NOMO-1 (cell line): ENCODE measurements at regions not wholly inside any gene's neighbourhood (a gene's known extent, or its start where the extent isn't known, plus 50 kb on each side); places are given as distances from the start of the nearest gene placed in this dataset.

ENCODE experiments used
- DNase-seq, 2 experiments: peaks; one replicate each; lab custom pipeline; 2025; ENCODE audit not compliant: unreplicated experiment in 2 of 2; lab: John Stamatoyannopoulos, UW

DNA sequence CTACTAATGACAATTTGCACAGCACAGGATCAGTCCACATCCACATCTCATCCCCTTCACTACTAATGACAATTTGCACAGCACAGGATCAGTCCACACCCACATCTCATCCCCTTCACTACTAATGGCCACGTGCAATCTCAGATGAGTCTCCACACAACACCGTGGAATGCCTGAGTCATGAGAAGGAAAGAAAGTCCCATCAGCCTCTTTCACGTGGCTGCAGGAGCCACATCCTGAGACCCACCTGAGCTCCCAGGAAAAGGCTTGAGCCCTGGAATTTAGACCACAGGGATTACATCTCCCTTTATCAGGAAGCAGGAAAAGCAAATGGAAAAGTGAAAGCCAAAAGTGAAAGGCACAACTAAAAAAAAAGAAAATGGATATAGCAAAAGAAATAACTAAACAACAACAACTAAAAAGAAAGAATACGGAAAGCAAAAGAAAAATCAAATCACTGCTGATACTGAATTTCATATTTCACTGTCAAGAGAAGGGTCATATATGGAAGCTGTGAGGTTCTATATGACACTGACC, 1300.5 kb downstream of the TMEM121 start:
- no peak for DNase-seq

DNA sequence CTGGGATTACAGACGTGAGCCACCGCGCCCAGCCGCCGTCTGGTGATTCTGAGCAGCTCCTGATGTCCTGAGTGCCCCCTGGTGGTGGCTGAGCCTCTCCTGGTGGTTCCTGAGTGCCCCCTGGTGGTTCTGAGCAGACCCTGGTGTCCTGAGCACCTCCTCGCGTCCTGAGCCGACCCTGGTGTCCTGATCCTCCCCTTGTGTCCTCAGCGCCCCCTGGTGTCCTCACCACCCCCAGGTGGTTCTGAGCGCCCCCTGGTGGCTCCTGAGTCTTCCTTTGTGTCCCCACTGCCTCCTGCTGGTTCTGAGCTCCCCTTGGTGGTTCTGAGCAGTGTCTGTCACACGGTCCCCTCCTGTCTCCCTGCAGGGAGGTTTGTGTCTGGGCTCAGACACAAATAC, 1304.9 kb downstream of the TMEM121 start:
- no peak for DNase-seq

DNA sequence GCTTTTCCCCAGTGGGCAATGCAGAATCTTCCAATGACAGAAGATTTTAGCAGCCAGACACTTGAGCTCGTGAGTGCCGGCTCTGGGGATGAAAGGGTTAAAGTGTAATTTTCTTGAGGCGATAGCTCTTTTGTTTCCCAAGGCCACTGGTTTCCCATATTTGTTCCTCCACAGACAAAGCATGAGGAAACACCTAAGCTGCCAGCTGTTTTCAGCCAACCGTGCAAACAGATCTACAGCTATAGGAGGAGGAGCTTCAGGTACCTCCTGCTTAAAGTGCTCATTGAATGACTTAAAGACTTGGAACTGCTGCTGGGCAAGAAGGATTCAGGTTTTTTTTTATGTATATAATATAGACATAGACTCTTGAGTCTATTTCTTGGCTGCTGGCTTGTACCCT, 1311.5 kb downstream of the TMEM121 start:
- DNase-seq: no peak

DNA sequence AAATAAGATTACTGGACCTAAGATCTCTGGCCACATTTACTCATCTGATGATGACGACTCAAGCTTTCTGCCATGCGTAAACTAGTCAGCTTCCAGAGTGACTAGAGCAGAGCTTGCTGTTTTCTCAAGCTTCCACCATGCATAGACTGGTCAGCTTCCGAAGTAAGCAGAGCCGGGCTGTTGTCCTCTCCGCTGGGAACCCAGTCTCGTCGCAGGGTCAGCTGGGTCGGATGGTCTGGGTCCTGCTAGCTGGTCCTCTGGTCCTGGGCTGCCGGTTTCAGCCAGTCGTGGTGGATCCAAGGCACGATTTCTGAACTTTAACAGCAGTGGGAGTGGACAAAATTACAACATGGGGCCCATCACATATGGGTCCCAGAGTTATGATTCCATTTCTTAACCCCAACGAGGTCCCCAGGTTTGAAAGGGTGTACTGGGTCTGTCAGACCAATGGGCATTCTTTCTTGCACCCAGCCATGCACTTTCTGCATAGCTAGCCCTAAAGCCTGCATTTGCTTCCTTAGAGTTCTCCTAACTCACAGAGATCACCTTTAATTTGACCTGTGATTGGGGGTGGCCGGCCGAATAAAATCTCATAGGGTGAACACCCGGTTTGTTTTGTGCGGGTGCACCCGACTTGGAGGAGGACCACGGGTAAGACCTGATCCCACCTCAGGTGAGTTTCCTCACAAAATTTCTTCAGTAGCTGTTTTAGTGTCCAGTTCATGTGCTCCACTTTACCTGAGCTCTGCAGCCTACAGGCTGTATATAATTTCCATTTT, 1312.8 kb downstream of the TMEM121 start:
- no peak for DNase-seq

DNA sequence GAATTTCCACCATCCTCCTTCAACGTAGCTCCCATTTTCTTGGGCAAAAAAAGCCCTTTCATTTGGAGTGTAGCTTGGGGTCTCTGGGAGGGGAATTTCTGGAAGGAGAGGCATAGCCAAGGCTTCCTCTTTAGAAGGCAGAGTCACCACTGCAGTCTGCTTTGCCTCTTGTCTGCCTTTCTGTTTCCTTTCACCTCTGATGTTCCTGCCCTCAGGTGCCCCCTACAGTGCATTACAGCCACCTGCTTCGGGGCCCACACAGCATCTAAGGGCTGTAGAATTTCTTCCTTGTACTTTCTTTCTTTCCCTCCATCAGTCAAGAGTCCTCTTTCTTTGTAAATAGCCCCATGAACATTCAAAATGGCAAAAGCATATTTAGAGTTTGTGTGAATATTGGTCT, 1313.9 kb downstream of the TMEM121 start:
- no peak for DNase-seq

DNA sequence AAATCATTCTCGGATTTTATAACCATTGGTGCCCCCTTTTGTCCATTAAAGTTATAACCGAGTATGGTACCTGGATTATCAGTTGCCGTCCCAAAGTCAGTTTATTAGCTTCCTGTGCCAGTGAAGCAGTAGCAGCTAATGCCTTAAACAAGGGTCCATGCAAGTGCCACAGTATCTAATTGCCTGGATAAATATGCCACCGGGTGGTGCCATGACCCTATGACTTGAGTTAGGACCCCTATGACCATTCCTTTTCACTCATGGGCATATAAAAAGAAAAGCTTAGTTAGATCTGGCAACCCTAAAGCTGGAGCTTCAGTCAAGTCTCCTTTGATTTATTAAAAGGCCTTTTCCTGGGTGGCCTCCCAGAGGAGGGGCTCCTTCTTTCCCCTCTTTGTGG, 1314.6 kb downstream of the TMEM121 start:
- DNase-seq: no peak

DNA sequence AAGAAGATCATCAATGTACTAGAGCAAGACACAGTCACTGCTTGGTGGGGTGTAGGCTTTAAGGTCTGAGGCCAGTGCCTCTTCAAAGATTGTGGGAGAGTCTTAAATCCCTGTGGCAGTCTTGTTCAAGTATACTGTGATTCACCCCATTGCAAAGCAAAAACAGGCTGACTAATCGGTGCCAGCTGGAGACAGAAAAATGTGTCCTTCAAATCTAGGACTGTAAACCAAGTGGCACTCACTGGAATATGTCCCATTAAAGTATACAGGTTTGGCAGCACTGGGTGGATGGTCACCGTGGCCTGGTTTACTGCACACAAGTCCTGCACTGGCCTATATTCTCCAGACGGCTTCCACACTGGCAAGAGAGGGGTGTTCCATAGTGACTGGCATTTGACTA, 1315.3 kb downstream of the TMEM121 start:
- no peak for DNase-seq

DNA sequence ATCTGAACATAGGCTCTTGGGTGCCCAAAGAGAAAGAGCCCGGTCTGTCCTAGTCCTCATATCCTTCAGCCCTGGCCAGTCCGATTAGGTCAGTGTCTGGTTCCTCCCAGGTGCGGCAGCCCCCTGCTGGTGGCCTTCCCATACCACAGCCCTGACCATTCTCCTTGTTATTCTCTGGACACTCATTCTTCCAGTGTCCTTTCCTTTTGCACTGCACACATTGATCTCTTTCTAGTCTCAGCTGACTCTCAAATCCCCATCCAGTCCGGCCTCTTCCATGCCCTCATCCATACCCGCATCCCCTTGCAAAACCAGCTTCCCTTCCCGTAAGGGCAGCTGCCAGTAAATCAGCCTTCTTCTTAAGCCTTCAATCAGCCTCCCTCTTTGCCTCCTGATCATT, 1316.3 kb downstream of the TMEM121 start:
- DNase-seq: no peak

DNA sequence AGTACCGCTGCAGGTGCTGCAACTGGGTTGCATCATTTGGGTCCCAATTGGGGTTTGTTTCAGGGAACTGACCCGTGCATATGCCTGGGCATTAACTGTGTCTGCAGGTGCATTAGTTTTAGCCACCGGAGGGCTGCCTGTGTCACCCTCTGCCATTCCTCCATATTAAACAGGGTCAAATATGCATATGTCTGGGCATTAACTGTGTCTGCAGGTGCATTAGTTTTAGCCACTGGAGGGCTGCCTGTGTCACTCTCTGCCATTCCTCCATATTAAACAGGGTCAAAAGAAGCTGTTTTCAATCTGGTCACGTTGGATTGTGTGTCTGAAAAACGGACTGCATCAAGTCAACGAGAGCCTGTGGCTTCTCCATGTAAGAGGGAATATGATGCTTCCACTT, 1317.0 kb downstream of the TMEM121 start:
- DNase-seq: no peak

DNA sequence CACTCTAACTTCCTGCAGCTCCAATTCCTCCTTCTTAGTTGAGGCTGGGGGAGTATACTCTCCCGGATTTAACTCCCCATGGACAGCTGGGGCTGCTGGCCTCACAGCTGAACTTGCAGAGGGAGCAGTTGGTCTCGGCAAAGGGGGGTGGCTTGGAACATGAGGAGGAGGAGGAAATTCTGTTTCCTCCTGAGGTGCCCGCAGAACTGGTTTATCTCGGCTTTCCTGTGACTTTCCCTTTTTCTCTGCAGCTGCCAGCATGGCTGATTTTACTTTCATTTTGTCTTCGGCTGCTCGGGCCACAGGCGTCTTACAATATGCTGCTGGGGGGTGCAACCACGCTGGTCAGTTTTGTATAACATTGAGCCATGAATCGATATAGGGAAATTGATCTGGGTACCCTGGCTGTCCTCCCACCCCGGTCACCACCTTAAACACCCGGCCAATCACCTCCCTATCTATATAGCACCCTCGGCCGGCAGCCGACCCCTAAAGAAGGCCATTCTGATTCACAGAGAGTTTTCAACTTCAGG, 1317.6 kb downstream of the TMEM121 start:
- DNase-seq: peak; percentile 37 to 47

DNA sequence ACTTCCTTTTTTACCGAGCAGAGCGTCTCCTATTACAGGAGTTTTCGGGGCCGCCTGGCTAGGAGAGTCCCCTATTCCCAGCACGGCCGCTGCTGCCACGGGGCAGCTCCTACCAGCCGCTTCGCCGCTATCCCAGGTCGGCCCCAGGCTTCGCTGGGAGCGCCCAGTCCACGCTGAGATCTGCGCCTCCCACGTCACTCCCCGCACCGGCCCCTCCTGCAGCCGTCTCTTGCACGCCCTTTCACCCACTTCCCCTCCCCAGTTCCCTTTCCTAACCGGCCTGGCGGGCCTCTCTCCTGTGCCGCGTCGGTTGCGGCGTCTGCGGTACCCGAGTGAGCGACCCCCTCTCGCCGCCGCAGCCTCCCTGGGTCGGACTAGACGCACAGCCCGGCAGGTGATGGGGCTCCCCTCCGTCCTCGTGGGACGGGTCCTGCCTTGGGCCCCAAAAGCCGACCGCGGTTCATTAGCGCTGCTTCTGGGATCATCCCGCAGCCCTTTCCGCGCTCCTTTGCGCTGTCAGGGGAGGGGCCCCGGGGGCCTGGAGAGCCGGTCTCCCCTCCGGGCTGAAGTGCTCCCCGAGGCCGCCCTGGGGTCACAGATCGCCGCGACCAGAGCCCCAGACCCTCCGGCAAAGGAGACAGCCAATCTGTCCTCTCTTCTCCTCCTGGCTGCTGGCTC, 1318.4 kb downstream of the TMEM121 start:
- peak; percentile 85 to 89 for DNase-seq

DNA sequence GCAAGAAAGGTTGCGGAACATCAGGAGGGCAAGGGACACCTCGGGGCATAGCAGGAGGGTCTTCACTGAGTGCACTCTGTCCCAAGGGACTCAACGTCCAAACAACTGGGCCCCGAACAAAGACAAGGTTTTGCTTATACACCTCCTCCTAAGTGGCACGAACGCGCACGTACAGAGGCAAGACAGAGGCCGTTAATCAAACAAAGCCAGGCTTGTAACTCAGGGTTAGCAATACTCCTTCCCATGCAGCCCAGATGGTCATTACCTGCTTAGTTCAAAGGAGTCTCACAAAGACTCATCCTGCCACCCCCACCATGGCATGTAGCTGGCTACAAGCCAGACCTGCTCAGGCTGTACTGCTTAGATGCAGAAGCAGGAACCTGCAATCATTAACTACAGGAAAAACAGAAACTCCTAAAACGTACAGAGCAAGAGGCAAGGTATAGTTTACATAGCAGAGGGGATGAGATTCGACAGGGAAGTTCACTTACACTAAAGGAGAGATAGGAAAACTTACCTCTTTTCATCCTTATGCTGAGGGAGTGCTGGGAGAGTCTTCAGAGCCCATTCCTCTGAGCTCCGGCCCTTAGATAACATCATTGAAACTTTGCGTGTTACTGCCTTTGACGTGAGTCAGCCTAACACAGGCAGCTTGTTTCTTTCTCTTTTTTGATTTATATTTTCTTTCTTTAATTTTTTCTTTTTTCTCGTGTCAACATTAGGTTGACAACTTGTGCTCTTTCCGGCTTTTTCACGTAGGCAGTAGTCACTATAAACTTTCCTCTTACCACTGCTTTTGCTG, 1319.1 kb downstream of the TMEM121 start:
- peak; percentile 32 to 43 for DNase-seq

DNA sequence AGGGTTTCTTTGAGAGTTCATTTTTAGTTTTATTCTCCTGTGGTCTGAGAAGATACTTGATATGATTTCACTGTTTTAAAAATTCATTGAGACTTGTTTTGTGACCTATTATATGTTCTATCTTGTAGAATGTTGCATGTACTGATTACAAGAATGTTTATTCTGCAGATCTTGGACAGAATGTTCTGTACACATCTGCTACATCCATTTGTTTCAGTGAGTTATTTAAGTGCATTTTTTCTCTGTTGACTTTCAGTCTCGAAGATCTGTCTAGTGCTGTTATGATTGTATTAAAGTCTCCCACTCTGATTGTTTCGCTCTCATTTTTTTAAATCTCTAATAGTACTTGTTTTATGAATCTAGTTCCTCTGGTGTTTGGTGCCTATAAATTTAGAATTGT, 1319.8 kb downstream of the TMEM121 start:
- DNase-seq: no peak

DNA sequence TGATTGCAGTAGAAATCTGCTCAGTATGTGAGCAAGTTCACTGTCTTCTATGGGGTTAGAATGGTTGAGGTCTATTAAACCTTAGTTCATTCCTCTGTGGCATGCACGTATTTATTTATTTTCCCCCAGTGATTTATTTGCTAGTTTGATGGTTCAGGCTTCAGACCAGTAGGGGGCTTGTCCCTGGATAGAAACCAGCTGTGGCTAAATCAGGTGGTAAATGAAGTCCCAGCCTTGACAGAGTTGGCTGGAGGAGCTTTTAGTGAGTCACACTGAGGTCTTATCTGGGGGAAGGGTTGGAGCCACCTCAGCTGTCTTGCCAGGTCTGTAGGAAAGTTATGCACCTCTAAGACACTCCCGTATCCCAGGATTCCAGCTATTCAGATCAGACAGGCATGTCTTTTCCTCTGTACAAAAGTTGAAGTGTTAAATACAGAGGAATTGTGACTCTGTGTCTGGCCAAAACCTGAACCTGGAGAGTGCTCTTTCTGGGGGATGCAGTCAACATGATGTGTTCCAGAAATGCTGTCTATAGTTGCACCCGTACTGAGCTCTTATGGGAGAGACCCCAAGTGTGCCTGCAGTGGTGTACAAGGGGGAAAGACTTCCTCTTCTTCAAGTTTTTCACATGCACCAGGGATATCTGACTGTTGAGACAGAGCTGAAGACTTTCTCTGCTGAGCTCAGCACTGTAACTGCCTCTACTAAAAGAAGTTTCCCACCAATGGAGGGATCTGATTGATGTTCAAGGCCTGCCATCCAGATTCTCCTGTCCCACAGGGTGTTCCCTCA, 1322.1 kb downstream of the TMEM121 start:
- DNase-seq: no peak

DNA sequence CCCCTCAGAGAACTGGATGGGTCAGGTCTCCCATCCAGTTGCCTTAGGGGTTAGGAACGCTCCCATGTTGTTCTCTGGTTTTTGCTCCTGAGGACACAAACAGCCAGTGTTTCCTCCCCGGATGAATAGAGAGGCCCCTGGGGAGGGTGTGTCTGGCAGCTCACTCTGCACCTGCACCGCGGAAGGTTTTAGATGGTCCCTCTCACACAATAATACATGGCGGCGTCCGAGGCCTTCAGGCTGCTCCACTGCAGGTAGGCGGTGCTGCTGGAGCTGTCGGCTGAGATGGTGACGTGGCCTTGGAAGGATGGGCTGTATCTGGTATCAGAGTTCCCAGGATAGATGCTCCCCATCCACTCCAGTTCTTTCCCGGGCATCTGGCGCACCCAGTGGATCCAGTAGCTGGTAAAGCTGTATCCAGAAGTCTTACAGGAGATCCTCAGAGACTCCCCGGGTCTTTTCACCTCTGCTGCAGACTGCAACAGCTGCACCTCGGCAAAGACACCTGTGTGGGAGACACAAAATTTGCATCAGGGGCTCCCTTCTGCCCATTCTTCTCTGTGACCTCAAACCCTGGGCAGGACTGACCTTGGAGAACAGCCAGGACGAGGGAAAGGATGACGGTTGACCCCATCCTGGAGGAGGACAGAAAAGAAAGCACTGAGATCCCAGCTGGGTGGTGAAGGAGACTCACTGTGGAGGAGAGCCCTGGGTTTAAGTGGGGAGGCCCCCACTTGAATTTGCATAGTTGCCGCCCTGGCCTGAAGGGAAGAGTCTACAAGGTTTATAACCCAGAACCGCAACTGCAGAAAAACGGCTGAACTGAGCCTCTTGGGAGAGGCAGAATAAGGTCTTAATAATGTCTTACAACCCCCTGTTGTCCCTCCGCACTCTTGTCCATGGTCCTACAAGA, 1324.8 kb downstream of the TMEM121 start:
- no peak for DNase-seq

DNA sequence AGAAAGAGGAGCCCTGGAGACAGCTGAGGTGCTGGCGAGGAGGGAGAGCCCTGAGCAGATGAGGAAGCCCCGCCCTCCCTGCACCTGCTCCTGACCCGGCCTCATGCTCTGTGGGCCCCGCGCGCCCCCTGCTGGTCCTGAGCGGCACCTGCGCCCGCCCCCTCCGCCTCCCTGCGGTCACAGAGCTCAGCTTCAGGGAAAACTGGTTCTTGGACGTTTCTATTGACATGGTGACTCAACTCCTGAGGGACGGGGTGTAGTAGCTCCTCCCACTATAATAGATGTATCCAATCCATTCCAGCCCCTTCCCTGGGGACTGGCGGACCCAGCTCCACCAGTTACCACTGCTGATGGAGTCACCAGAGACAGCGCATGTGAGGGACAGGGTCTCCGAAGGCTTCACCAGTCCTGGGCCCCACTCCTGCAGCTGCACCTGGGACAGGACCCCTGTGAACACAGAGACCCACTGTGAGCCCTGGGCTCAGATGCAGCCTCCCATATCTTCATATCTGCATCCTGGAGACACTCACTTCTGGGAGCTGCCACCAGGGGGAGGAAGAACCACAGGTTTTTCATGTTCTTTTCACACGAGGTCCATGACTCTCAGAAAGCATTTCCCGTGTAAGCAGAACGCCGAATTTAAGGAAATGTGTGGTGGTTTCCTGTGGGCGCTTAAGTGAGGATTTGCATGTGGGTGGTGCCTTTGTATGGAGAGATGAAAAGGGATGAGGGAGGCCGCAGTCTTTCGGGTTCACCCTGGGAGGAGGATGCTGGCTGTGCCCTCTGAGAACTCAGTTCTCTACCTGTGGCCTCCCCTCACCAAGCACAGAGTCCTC, 1346.4 kb downstream of the TMEM121 start:
- DNase-seq: peak; percentile 59 to 61

DNA sequence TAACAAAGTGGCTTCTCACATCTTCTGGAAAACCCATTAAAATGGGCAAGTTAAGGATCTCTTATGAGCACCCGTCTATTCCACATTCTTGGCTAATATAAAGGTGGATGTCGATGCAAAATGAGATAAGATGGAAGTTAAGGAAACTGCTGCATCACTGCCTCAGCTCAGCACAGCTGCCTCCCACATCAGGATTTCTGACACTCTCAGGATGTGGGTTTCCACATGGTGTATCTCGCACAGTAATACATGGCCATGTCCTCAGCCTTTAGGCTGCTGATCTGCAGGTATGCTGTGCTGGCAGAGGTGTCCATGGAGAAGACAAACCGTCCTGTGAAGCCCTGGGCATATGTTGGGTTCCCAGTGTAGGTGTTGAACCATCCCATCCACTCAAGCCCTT, 1348.0 kb downstream of the TMEM121 start:
- no peak for DNase-seq

DNA sequence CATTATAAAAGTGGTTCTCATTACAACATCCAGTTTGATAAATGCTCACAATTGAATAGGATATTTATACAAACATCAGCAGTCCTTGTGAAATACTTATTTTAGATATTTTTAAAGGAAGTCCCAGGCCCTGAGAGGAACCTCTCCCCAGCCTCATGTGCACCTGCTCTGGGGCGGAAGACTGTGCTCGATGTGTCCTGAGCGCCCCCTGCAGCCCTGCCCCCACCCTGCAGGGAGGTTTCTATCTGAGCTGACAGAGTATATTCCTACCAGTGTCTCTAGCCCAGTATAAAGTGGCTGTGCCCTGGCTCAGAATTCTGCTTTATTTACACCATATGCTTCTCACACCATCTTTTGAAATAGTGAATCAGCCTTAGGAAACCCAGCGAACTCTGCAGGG, 1349.1 kb downstream of the TMEM121 start:
- peak; percentile 11 to 13 for DNase-seq
